GM12878 (cell line): ENCODE measurements at regions not wholly inside any gene's neighbourhood (a gene's known extent, or its start where the extent isn't known, plus 50 kb on each side); places are given as distances from the start of the nearest gene placed in this dataset.

ENCODE experiments used
- ATAC-seq: fragments of 200-7000 bp; cut with Tn5 transposase; 3 replicates; pipeline ENCODE4 v1.9.1; 2020; ENCODE audit warnings: mild to moderate bottlenecking, moderate library complexity
- BruUV-seq: library from RNA; stranded (reverse); fragments of 400-500 nt; replicated peaks from 2 replicates; lab custom pipeline; 2021; lab: Mats Ljungman, UMichigan
- CTCF ChIA-PET: fragments of 300-600 bp; sonication (Branson Sonifier 250); formaldehyde crosslinking; extraction: SDS; loops from one replicate; lab custom pipeline; 2021; ENCODE audit warnings: inconsistent platforms; lab: Yijun Ruan, JAX
- POLR2A ChIA-PET: fragments of 350-600 bp; formaldehyde crosslinking; extraction: SDS; loops from one replicate; lab custom pipeline; 2021; ENCODE audit warnings: inconsistent platforms; lab: Charles Lee
- RAD21 ChIA-PET: fragments of 300-600 bp; sonication (Branson Sonifier 250); formaldehyde crosslinking; loops from one replicate; lab custom pipeline; 2023; ENCODE audit warnings: antibody characterized with exemption; ENCODE audit not compliant: unreplicated experiment; lab: Charles Lee
- SMC1A ChIA-PET: fragments of 300-600 bp; sonication (Branson Sonifier 250); formaldehyde crosslinking; loops from one replicate; lab custom pipeline; 2023; ENCODE audit not compliant: unreplicated experiment, uncharacterized antibody; lab: Charles Lee
- DNase-seq: peaks from one replicate; pipeline ENCODE4 v3.0.0-alpha.2; 2011; ENCODE audit warnings: low read depth, low spot score
- FAIRE-seq: peaks from 3 replicates; lab custom pipeline; 2011; peaks lifted over from hg19 to GRCh38; lab: Jason Lieb, UNC
- H2AFZ ChIP-seq: 2 replicates; pipeline ENCODE4 v1.6.0; 2011; ENCODE audit warnings: low read depth, low read length, control low read depth; ENCODE audit not compliant: control insufficient read depth
- H3K27ac ChIP-seq: 2 replicates; pipeline ENCODE4 v1.5.1; 2011; ENCODE audit warnings: control low read depth; ENCODE audit not compliant: control insufficient read depth, insufficient read depth
- H3K27me3 ChIP-seq, 2 experiments: replicated peaks in 1 of 2; 2 replicates each; pipeline versions ENCODE4 v1.6.0 to v1.6.1; 2011; ENCODE audit warnings: low read length in 1 of 2; ENCODE audit not compliant: control insufficient read depth in 2 of 2, insufficient read depth in 2 of 2
- H3K36me3 ChIP-seq, 2 experiments: 2 replicates each; pipeline ENCODE4 v1.5.1; 2011; ENCODE audit warnings: low read length in 1 of 2; ENCODE audit not compliant: control insufficient read depth in 2 of 2, insufficient read depth in 2 of 2
- H3K4me1 ChIP-seq: 2 replicates; pipeline ENCODE4 v1.6.1; 2011; ENCODE audit warnings: mild to moderate bottlenecking, low read length, moderate library complexity, mixed read lengths; ENCODE audit not compliant: control insufficient read depth, insufficient read depth
- H3K4me2 ChIP-seq: 2 replicates; pipeline ENCODE4 v1.6.0; 2011; ENCODE audit warnings: control low read depth; ENCODE audit not compliant: control insufficient read depth, insufficient read depth
- H3K4me3 ChIP-seq: fragments of 200-600 bp; sonication (generic); 2 replicates; pipeline ENCODE4 v1.5.1; 2016
- H3K79me2 ChIP-seq: 2 replicates; pipeline ENCODE4 v1.6.0; 2011; ENCODE audit warnings: low read length; ENCODE audit not compliant: control insufficient read depth, insufficient read depth
- H3K9ac ChIP-seq: 2 replicates; pipeline ENCODE4 v1.8.0; 2011; ENCODE audit warnings: low read length, control low read depth, mixed read lengths; ENCODE audit not compliant: control insufficient read depth, insufficient read depth
- H3K9me3 ChIP-seq: replicated peaks from 3 replicates; pipeline ENCODE4 v1.5.1; 2011; ENCODE audit warnings: mild to moderate bottlenecking, low read length; ENCODE audit not compliant: control insufficient read depth, insufficient read depth
- H4K20me1 ChIP-seq: 2 replicates; pipeline ENCODE4 v1.6.0; 2011; ENCODE audit not compliant: control insufficient read depth, insufficient read depth
- IKZF1 ChIP-seq: fragments of 450-650 bp; conservative IDR thresholded peaks from 2 replicates; pipeline ENCODE4 v1.6.1; 2017; ENCODE audit warnings: antibody characterized with exemption, mild to moderate bottlenecking
- KAT2A ChIP-seq: conservative IDR thresholded peaks from 2 replicates; pipeline ENCODE4 v1.6.1; 2011; ENCODE audit warnings: low read depth, low read length; ENCODE audit not compliant: control insufficient read depth
- NR2C1 ChIP-seq: fragments of 450-650 bp; IDR thresholded peaks from 2 replicates; pipeline ENCODE4 v1.6.1; 2017; ENCODE audit warnings: antibody characterized with exemption, mild to moderate bottlenecking, moderate library complexity
- WGBS: methylation state at CpG from one replicate; pipeline ENCODE4 v1.1.6; 2016; ENCODE audit warnings: low lambda C conversion rate; ENCODE audit not compliant: insufficient replicate concordance, insufficient coverage; ENCODE audit errors: missing lambda C conversion rate; 5-methylcytosine and 5-hydroxymethylcytosine counted together
- in situ Hi-C: fragments of 300-500 bp; cut with MboI; formaldehyde crosslinking; loops from 9 replicates; pipeline ENCODE4 v1.14.3; 2018; ENCODE audit warnings: mixed read lengths
- intact Hi-C: fragments of 100-400 bp; cut with micrococcal nuclease; formaldehyde crosslinking; loops from one replicate; pipeline ENCODE4 v1.14.2; 2022; ENCODE audit not compliant: unreplicated experiment

DNA sequence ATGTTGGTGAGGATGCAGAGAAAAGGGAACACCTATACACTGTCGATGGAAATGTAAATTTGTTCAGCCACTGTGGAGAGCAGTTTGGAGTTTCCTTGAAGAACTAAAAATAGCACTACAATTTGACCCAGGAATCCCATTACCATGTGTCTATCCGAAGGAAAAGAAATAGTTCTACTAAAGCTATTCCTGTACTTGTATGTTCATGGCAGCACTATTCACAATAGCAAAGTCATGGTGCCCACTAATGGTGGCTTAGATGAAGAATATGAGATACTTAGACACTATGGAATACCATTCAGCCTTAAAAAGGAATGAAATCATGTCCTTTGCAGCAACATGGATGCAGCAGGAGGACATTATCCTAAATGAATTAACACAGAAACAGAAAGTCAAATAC, 50.2 kb upstream of the CAST start:
- DNase-seq (no peak), FAIRE-seq (no peak), ATAC-seq (no peak)
- ChIA-PET RAD21 (no interaction called here), POLR2A (no interaction called here), SMC1A (interaction anchor here (0.6 to 2.3 kb wide), 4 partner anchors 9 to 380 kb away, joined by 3 to 7 read pairs (median 4); no protein-coding TSS in a partner anchor), CTCF (interaction anchor here (1.0 to 9.0 kb wide), 5 partner anchors 10 to 267 kb away, joined by 3 to 204 read pairs (median 5); no protein-coding TSS in a partner anchor)
- H3K9ac ChIP-seq = no peak overlapping the region
- H3K79me2 ChIP-seq = no peaks in the 10 kb centered on the region
- BruUV-seq = no TSS peak
- H3K4me2 ChIP-seq = no peak overlapping the region
- no peak overlapping the region for H3K27ac ChIP-seq
- TF ChIP-seq KAT2A (no peak), NR2C1 (no peak), IKZF1 (no peak)
- no peaks in the 10 kb centered on the region for H3K36me3 ChIP-seq
- H3K9me3 ChIP-seq = no peaks in the 10 kb centered on the region; the same call in 2 of the 3 replicates
- 19% methylated on average over 2 of the region's 2 CpGs for WGBS
- H3K4me1 ChIP-seq = no peaks in the 10 kb centered on the region
- H2AFZ ChIP-seq = no peak overlapping the region
- intact Hi-C loops = loop anchor here (2.0 kb wide), 1 partner anchor 551 kb away; no protein-coding TSS in a partner anchor
- H4K20me1 ChIP-seq = no peaks in the 10 kb centered on the region
- in situ Hi-C loops = loop anchor here (10.0 kb wide), 1 partner anchor 553 kb away; no protein-coding TSS in a partner anchor
- H3K4me3 ChIP-seq = no peak overlapping the region
- H3K27me3 ChIP-seq = no peaks in the 10 kb centered on the region; a peak in 2 of 4 replicates
